NCI-H2029 treated with DMSO at 0.1 percent for 48 hours (cell line): ENCODE measurements at regions not wholly inside any gene's neighbourhood (a gene's known extent, or its start where the extent isn't known, plus 50 kb on each side); places are given as distances from the start of the nearest gene placed in this dataset.
"Not testable (repeated sequence)": the region's sequence is repeated elsewhere in the genome, so short reads cannot be mapped to it uniquely, and the experiment has no call there.

Source experiments
- DNase-seq: peaks from one replicate; lab custom pipeline; 2025; lab: John Stamatoyannopoulos, UW

DNA sequence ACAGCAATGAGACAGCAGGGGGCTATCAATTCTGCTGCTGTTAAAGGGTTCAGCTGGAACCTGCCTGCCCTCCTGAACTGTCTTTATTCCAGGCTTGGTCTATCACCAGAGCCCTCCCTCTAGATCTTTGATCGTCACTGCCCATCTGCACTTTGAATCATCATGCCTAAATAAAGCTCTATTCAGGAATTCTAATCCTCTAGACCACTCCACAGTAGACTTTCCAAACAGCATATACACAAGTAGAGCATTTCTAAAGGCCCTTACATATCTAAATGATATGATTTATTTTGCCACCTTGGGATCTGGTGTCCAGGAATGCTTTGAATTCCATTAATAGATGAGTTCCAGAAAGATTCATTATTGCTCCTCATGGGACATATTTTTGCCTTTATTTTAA lies 542.1 kb upstream of the SYT4 start:
- DNase-seq, result no peak

DNA sequence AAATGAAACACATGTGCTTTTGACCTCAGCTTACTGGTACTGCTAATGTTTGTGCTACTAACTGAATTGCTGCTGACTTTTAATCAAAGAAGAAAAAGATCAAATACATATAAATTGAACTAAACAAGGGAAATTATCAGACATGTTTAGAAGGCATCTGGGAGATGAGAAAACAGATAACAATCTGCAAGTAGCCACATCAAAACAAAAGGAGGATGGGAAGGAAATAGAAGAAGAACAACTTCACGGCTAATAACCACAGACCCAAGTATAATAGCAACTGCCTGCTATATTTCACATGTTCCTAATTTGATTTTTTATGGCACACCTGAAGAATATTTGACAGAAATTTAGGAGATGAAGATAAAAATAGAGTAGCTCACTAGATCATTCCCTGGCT lies 542.6 kb upstream of the SYT4 start:
- DNase-seq, result no peak

- no peak for DNase-seq
Measured at GRCh38 chr18:43825768-43826167, 548.5 kb upstream of the SYT4 start.

DNA sequence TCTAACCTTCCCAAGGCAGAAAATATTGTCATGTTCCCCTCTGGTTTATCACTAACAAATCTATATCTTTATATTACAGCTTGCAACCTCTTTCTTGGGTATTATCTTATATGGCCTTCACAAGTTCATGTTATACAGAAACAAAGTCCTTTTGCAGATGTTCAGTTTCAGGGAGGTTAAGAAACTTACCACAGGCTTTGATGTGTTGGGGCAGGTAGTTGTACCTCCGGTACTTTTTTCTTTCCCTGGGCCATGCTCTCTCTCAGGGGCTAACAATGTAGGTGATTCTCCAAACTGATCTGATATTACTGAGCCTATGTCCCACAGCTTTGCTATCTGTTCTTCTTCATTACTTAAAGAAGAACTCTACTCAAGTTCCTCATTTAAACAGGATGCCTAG lies 548.9 kb upstream of the SYT4 start:
- DNase-seq, result no peak

DNA sequence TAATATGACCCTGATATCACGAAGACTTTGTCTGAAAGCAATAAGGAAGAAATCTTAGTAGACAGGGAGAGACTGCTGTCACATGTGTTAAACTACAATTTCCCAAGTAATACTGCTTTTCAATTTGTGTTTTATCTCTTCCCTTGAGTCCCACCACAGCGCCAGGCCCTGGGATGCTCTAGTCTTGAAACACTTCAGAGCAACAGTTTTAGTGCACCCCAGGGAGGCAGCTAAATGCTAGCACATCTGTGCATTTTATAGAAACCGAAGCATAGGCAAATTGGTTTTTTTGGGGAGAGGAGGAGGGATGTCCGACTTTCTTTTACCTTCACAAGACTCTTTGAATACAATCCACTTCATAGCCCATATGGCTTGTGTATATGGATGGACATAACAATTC lies 550.0 kb upstream of the SYT4 start:
- DNase-seq, result no peak

- no peak for DNase-seq
Measured at GRCh38 chr18:43830303-43830702, 553.0 kb upstream of the SYT4 start.

- peak; percentile 2 for DNase-seq
Measured at GRCh38 chr18:43830947-43831346, 553.7 kb upstream of the SYT4 start.

DNA sequence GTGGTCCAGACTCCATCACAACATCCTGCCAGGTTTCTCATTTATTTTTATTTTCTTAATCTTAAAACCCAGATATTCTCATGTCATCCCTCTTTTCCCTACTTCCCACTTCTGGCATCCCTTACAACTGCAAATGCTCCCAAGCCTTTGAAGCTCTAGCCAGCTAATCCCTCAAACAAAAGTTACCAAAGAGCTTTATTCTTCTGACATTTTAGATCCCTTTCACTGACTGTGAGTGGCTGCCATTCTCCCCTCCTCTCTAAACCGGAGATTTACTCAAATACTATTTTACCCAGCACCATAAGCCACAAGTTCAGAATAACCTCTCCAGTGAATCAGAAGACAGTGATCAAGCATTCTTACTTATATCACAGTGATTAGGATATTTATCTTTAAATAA lies 569.0 kb upstream of the SYT4 start:
- DNase-seq, result no peak

DNA sequence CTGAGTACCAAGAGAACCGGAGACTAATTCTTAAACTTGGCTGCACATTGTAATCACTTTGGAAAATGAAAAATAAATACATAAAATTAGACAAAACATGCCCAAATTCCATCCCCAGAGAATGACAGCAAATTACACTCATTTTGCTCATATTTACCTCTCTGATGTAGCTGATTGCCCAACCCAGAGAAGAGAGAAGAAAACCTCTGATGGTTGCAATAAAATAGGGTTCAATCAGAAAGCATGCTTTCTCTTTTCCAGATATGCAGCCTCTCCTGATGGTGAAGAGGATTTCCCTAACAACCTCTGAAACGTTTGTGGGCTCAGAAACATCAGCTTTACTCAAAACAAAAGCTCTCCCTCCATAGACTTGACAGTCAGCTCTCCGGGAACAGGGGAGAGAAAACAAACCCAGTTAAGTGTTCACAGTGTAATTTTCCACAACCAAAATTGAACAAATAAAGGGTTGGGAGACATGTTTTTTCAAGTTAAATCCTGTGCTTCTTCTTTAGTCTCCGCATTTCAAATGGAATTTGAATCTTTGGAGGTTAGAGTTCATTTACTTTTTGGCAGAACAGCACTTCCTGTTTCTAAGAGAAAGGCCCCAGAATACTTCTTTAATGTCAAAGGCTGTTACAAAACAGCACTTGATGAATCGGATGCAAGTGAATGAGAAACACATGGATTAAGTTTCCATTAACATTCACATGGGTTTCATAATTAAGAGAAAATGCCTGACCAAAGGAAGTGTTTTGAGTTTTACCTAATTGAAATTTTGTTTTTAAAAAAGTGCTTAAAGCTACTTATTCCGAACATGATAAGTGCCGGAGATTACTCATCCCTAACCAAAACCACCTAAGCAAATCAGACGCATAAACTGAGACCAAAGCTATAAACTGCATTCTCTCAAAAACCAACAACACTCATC lies 570.1 kb upstream of the SYT4 start:
- no peak for DNase-seq

- not testable (repeated sequence) for DNase-seq
Measured at GRCh38 chr18:43849831-43850230, 572.5 kb upstream of the SYT4 start.

GRCh38 chr18:43855376-43855775 lies 578.1 kb upstream of the SYT4 start:
- DNase-seq, result no peak

GRCh38 chr18:43863180-43863579 lies 585.9 kb upstream of the SYT4 start:
- no peak for DNase-seq

DNA sequence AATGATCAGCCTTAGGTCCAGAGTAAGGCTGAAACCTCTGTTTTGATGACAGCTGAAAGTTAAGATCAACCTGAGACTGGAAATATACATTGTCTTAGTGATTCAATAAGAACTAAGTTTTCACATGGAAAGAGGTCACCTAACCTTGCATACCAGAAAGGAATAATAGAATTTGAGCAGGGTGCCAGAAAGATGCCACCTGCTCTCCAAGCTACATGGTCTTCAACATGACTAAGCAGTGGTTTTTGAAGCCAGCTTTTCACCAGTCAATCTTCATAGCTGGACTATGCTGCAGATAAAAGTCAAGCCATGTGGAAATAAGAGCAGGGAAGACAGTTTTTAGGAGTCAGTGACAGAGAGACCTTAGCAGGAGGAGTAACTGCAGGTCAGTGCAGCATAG lies 589.4 kb upstream of the SYT4 start:
- no peak for DNase-seq

GRCh38 chr18:43868497-43868995 lies 591.3 kb upstream of the SYT4 start:
- no peak for DNase-seq

- peak; percentile 49 for DNase-seq
Measured at GRCh38 chr18:43869451-43870008, 592.2 kb upstream of the SYT4 start.

GRCh38 chr18:43870626-43871025 lies 593.3 kb upstream of the SYT4 start:
- DNase-seq, result no peak

- DNase-seq, result no peak
Measured at GRCh38 chr18:43875511-43875910, 598.2 kb upstream of the SYT4 start.

GRCh38 chr18:43876286-43876685 lies 599.0 kb upstream of the SYT4 start:
- no peak for DNase-seq

GRCh38 chr18:43876748-43877147 lies 599.5 kb upstream of the SYT4 start:
- DNase-seq, result no peak

- DNase-seq, result no peak
Measured at GRCh38 chr18:43877616-43878321, 600.5 kb upstream of the SYT4 start.

- DNase-seq, result no peak
Measured at GRCh38 chr18:43879415-43879814, 602.1 kb upstream of the SYT4 start.

DNA sequence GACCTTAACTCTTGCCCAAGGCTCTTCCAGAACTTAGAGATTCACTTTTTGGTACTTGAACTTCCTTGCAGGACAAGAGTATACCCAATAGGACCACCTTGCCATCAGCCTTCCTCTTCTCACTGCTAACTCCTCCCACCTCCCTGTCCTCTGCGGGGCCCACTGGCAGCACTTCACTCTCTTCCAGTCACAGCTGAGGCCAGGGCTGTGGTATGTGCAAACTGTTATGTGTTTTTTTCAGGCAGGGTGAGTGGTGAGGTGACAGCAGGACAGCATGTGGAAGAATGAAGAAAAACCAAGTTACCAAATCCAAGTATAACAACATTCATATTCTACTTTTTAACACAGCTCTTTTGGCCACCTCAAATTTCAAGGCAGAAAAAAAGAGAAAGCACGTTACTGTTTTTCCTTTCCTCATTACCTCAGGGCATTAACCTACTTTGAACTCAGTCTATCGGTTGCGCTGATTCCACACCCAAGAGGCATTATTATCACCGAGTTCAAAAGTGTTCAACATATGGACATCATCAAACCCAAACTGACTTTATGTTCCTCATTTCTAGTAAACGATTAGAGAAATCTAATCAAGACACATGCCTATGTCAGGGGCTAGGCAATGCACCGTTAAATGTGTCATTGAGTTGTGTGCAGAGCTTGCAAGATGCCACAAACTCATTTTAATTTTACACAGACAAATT lies 605.2 kb upstream of the SYT4 start:
- no peak for DNase-seq
